GM12875 (cell line): ENCODE measurements at regions not wholly inside any gene's neighbourhood (a gene's known extent, or its start where the extent isn't known, plus 50 kb on each side); places are given as distances from the start of the nearest gene placed in this dataset.

Source experiments
- H3K4me3 ChIP-seq: one replicate; pipeline ENCODE4 v1.5.1; 2011; ENCODE audit warnings: low read depth, low read length, control low read depth
- CTCF ChIP-seq: IDR thresholded peaks from 2 replicates; pipeline ENCODE4 v1.5.1; 2011; ENCODE audit warnings: low read depth, mild to moderate bottlenecking, control low read depth, inconsistent platforms, low read length, moderate library complexity, borderline replicate concordance; ENCODE audit not compliant: insufficient read depth

- TF ChIP-seq CTCF = no peak
- no peak overlapping the region for H3K4me3 ChIP-seq
Observed at GRCh38 chr2:120662046-120662445, 73.6 kb upstream of the GLI2 start.

- no peak for TF ChIP-seq CTCF
Observed at GRCh38 chr2:120662746-120663145, 72.9 kb upstream of the GLI2 start.

GRCh38 chr2:120666433-120666832 is 69.2 kb upstream of the GLI2 start:
- H3K4me3 ChIP-seq = no peak overlapping the region
- no peak for TF ChIP-seq CTCF

More at GRCh38 chr2:120662746-120663145, 72.9 kb upstream of the GLI2 start:
- H3K4me3 ChIP-seq = no peak overlapping the region

- H3K4me3 ChIP-seq = no peak overlapping the region
- TF ChIP-seq CTCF = no peak
Observed at GRCh38 chr2:120667981-120668380, 67.7 kb upstream of the GLI2 start.

- no peak overlapping the region for H3K4me3 ChIP-seq
Observed at GRCh38 chr2:120669121-120669952, 66.3 kb upstream of the GLI2 start.

GRCh38 chr2:120669971-120670370 is 65.7 kb upstream of the GLI2 start:
- H3K4me3 ChIP-seq = no peak overlapping the region
- no peak for TF ChIP-seq CTCF

More at GRCh38 chr2:120669121-120669952, 66.3 kb upstream of the GLI2 start:
- peak; percentile 21; the same call in 1 of the 2 replicates for TF ChIP-seq CTCF

- no peak for TF ChIP-seq CTCF
- no peak overlapping the region for H3K4me3 ChIP-seq
Observed at GRCh38 chr2:120670371-120670770, 65.3 kb upstream of the GLI2 start.
